ENCODE measurements at regions not wholly inside any gene's neighbourhood (a gene's known extent, or its start where the extent isn't known, plus 50 kb on each side); places are given as distances from the start of the nearest gene placed in this dataset.
A peak's percentile ranks its signal among the peaks of the same experiment; 100 is the strongest.

- no peak for DNase-seq (ENCODE audit: low spot score)
These were observed 107.8 kb downstream of the OGFRL1 start for GRCh38 chr6:71396410-71396801.

GRCh38 chr6:71399279-71399678, 110.7 kb downstream of the OGFRL1 start:
- no peak for DNase-seq (ENCODE audit: low spot score)

- no peak for DNase-seq (ENCODE audit: low spot score)
These were observed 112.2 kb downstream of the OGFRL1 start for GRCh38 chr6:71400852-71401251.

GRCh38 chr6:71402096-71402495, 113.5 kb downstream of the OGFRL1 start:
- peak; percentile 80 for DNase-seq (ENCODE audit: low spot score)

GRCh38 chr6:71403422-71404134, 115.0 kb downstream of the OGFRL1 start:
- no peak for DNase-seq (ENCODE audit: low spot score)

- peak; percentile 98 for DNase-seq (ENCODE audit: low spot score)
These were observed 115.7 kb downstream of the OGFRL1 start for GRCh38 chr6:71404145-71404966.

GRCh38 chr6:71404967-71405278, 116.3 kb downstream of the OGFRL1 start:
- no peak for DNase-seq (ENCODE audit: low spot score)

GRCh38 chr6:71405416-71405815, 116.8 kb downstream of the OGFRL1 start:
- DNase-seq (ENCODE audit: low spot score), result peak; percentile 55

- DNase-seq (ENCODE audit: low spot score), result peak; percentile 83
These were observed 118.6 kb downstream of the OGFRL1 start for GRCh38 chr6:71406865-71407860.

- DNase-seq (ENCODE audit: low spot score), result peak; percentile 37
These were observed 120.4 kb downstream of the OGFRL1 start for GRCh38 chr6:71408787-71409723.

- peak; percentile 97 for DNase-seq (ENCODE audit: low spot score)
These were observed 121.6 kb downstream of the OGFRL1 start for GRCh38 chr6:71410164-71410566.

- DNase-seq (ENCODE audit: low spot score), result peak; percentile 75
These were observed 122.1 kb downstream of the OGFRL1 start for GRCh38 chr6:71410681-71411080.

GRCh38 chr6:71411882-71412281, 123.3 kb downstream of the OGFRL1 start:
- peak; percentile 14 for DNase-seq (ENCODE audit: low spot score)

GRCh38 chr6:71412559-71413140, 124.0 kb downstream of the OGFRL1 start:
- peak; percentile 58 for DNase-seq (ENCODE audit: low spot score)

- peak; percentile 64 for DNase-seq (ENCODE audit: low spot score)
These were observed 125.9 kb downstream of the OGFRL1 start for GRCh38 chr6:71414486-71414885.

- peak; percentile 26 for DNase-seq (ENCODE audit: low spot score)
These were observed 130.8 kb downstream of the OGFRL1 start for GRCh38 chr6:71419217-71420094.

GRCh38 chr6:71420095-71420692, 131.6 kb downstream of the OGFRL1 start:
- peak; percentile 52 for DNase-seq (ENCODE audit: low spot score)

- peak; percentile 98 for DNase-seq (ENCODE audit: low spot score)
These were observed 132.2 kb downstream of the OGFRL1 start for GRCh38 chr6:71420693-71421328.

- DNase-seq (ENCODE audit: low spot score), result no peak
These were observed 133.0 kb downstream of the OGFRL1 start for GRCh38 chr6:71421611-71422010.

Data from kidney tubule cell (primary cell).